Amniotic epithelial cell (primary cell): ENCODE measurements at regions not wholly inside any gene's neighbourhood (a gene's known extent, or its start where the extent isn't known, plus 50 kb on each side); places are given as distances from the start of the nearest gene placed in this dataset.
A peak's percentile ranks its signal among the peaks of the same experiment; 100 is the strongest.

Experiments used
- DNase-seq: peaks from one replicate; pipeline ENCODE4 v3.0.0-alpha.2; 2010; ENCODE audit warnings: low read depth

- DNase-seq, result no peak
Observed at GRCh38 chr11:122173587-122173986, 57.6 kb upstream of the BLID start.

DNA sequence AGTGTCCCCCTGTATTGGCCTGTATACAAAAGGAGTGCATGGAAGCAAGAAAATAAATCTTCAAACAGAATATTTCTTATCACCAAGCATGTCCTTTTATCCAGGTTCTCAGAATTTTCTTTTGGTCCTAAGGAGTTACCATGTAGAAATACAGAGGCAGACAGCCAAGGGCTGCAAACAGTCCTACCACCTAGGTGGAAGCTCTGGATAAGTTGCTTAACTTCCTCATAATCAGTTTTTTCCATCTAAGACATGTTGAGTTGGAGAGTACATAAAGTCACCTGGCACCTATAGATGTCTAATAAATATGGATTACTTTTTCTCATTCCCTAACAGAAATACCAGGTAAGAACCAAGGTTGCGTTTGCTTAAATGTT, 57.0 kb upstream of the BLID start:
- no peak for DNase-seq

DNA sequence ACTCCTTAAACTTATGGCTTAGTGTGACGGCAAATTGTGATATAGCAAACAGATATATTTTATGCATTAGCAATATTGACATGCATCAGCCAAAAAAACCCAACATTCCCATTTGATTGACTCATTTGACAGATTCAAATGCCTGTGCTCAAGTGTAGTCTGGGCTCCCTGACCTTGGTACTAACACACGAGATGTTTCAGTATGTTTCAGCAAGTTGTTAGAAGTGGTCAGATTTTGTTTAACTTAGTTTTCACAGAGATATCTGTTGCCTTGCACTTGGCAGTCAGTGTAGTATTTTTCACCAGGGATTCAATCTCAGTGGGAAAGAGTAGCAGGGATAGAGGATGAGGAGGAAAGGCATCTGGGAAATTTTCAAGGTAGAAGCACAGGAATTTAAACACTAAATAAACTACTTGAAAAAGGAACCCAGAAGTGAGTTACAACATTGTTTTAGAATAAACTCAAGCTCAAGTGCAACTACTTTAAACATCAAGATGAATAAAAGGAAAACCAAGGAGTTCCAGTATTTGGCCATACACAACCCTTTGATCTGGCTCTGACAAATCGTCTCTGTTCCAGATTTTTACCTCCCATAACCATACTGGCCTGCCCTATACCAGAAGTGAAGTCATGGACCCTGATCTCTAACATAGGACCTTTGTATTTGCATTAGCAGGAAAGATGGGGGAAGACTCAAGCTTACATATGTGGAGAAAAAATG, 56.5 kb upstream of the BLID start:
- DNase-seq, result peak; percentile 37

GRCh38 chr11:122170815-122171475, 54.9 kb upstream of the BLID start:
- DNase-seq, result peak; percentile 85

DNA sequence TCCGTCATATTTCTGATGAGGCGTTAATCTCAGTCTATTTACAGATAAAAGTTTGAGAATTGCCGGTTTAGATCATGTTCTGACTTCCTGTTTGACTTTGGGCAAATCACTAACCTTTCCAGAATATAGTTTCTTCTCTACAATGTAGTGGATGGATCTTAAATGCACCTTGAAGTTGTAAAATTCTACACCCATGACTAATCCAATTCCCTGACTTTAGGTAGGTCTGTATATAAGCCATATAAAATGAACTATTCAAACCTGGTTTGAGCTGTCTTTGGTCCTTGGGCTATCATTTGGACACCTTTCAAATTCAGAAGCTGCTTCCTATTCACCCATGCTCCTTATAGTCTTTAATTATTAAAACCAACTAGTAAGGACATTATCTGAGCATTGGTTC, 52.2 kb upstream of the BLID start:
- DNase-seq, result no peak

DNA sequence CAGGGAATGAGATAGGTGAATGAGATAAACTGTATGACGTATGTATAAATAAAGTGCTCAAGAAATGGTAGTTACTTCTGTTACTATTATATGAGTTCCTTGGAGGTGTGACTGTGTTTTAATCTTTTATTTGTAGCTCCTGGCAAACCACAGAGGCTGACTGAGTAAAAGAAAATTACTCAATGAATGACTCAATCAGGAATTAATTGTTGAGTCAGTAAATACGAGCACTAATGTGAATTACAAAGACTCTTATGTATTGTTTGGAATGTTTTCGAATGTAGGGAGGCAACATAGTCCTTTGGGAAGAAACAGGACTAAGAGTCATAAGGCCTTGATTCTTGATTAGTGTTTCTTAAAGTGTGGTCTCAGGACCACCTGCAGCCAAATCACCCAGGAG, 51.1 kb upstream of the BLID start:
- peak; percentile 95 for DNase-seq

DNA sequence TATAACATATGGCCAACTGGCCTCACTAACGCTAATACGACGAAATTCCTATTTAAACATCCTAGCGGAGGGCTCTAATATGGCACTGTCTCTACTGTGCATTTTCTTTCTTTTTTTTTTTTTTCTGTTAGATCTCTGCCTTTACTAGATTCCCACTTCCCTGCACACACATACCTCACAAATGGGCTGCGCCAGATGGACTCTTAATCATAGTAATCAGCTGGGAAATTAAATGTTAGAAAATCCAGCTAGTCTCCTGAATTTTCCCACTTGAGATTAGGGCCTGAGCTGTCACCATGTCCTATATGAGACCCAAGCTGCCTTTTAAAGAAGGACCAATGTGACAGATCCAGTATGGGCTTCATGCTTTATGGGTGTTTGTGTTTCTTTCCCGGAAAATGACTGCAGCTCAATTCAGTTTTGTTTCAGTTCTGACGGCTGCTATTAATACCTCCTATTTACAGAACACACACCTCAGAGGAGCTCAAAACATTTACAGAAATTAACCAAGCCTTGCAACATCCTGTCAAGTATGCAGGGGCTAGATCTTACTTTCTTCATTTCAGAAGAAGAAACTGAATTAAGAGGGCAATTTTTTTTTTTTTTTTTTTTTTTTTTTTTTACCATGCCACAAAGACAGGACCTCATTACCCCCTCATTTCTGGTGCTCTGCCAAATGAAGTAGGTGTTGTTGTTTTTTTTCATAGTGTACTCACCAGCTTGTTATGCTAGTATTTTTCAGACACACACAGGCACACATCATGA, 49.8 kb upstream of the BLID start:
- peak; percentile 35 for DNase-seq
